CD4-positive, alpha-beta T cell treated with Interleukin-17A for 1 hour (primary cell): ENCODE measurements at regions not wholly inside any gene's neighbourhood (a gene's known extent, or its start where the extent isn't known, plus 50 kb on each side); places are given as distances from the start of the nearest gene placed in this dataset.
"Not testable (repeated sequence)": the region's sequence is repeated elsewhere in the genome, so short reads cannot be mapped to it uniquely, and the experiment has no call there.

Experiments used
- DNase-seq: peaks from one replicate; pipeline ENCODE4 v3.0.0-alpha.2; 2020

- no peak for DNase-seq
Observed at GRCh38 chr7:82559193-82559805, 115.7 kb upstream of the CACNA2D1 start.

- DNase-seq, result peak; percentile 4
Observed at GRCh38 chr7:82549616-82550285, 106.2 kb upstream of the CACNA2D1 start.

- no peak for DNase-seq
Observed at GRCh38 chr7:82548141-82548688, 104.6 kb upstream of the CACNA2D1 start.

GRCh38 chr7:82542665-82543064 lies 99.1 kb upstream of the CACNA2D1 start:
- no peak for DNase-seq

GRCh38 chr7:82539969-82540368 lies 96.4 kb upstream of the CACNA2D1 start:
- no peak for DNase-seq

GRCh38 chr7:82534684-82535083 lies 91.1 kb upstream of the CACNA2D1 start:
- DNase-seq, result no peak

GRCh38 chr7:82530361-82530760 lies 86.8 kb upstream of the CACNA2D1 start:
- DNase-seq, result no peak

GRCh38 chr7:82528577-82529310 lies 85.2 kb upstream of the CACNA2D1 start:
- DNase-seq, result no peak

- DNase-seq, result no peak
Observed at GRCh38 chr7:82527851-82528250, 84.3 kb upstream of the CACNA2D1 start.

- DNase-seq, result no peak
Observed at GRCh38 chr7:82521906-82522445, 78.4 kb upstream of the CACNA2D1 start.

GRCh38 chr7:82517050-82517449 lies 73.5 kb upstream of the CACNA2D1 start:
- DNase-seq, result no peak

GRCh38 chr7:82511542-82511941 lies 68.0 kb upstream of the CACNA2D1 start:
- DNase-seq, result no peak

GRCh38 chr7:82507976-82508677 lies 64.5 kb upstream of the CACNA2D1 start:
- DNase-seq, result no peak

- no peak for DNase-seq
Observed at GRCh38 chr7:82507365-82507975, 63.9 kb upstream of the CACNA2D1 start.

- DNase-seq, result no peak
Observed at GRCh38 chr7:82506702-82507101, 63.1 kb upstream of the CACNA2D1 start.

GRCh38 chr7:82506208-82506607 lies 62.6 kb upstream of the CACNA2D1 start:
- no peak for DNase-seq

- DNase-seq, result no peak
Observed at GRCh38 chr7:82501346-82501745, 57.8 kb upstream of the CACNA2D1 start.

- not testable (repeated sequence) for DNase-seq
Observed at GRCh38 chr7:82499546-82499945, 56.0 kb upstream of the CACNA2D1 start.

GRCh38 chr7:82494420-82494819 lies 50.8 kb upstream of the CACNA2D1 start:
- no peak for DNase-seq
